Smooth muscle cell (in vitro differentiated cells): ENCODE measurements at regions not wholly inside any gene's neighbourhood (a gene's known extent, or its start where the extent isn't known, plus 50 kb on each side); places are given as distances from the start of the nearest gene placed in this dataset.

Source experiments
- DNase-seq: peaks from one replicate; lab custom pipeline; 2025; ENCODE audit not compliant: unreplicated experiment; lab: John Stamatoyannopoulos, UW
- H2AFZ ChIP-seq: fragments of 200-600 bp; sonication (generic); 2 replicates; pipeline ENCODE4 v1.6.0; 2016; ENCODE audit warnings: antibody characterized with exemption, low read depth, mild to moderate bottlenecking
- H3F3A ChIP-seq: fragments of 200-600 bp; sonication (generic); 2 replicates; pipeline ENCODE4 v1.6.0; 2017; ENCODE audit warnings: antibody characterized with exemption, low read depth
- H3K27ac ChIP-seq: fragments of 200-600 bp; sonication (generic); 2 replicates; pipeline ENCODE4 v1.5.1; 2016; ENCODE audit warnings: low read depth, mild to moderate bottlenecking
- H3K27me3 ChIP-seq: fragments of 200-600 bp; sonication (generic); 2 replicates; pipeline ENCODE4 v1.6.1; 2016; ENCODE audit warnings: low read depth, mild to moderate bottlenecking
- H3K36me3 ChIP-seq: fragments of 200-600 bp; sonication (generic); 2 replicates; pipeline ENCODE4 v1.5.1; 2016; ENCODE audit warnings: low read depth
- H3K4me1 ChIP-seq: fragments of 200-600 bp; sonication (generic); 2 replicates; pipeline ENCODE4 v1.5.1; 2016; ENCODE audit warnings: low read depth
- H3K4me2 ChIP-seq: fragments of 200-600 bp; sonication (generic); 2 replicates; pipeline ENCODE4 v1.6.0; 2016; ENCODE audit warnings: mild to moderate bottlenecking
- H3K4me3 ChIP-seq: fragments of 200-600 bp; sonication (generic); 2 replicates; pipeline ENCODE4 v1.5.1; 2016; ENCODE audit warnings: mild to moderate bottlenecking
- H3K79me2 ChIP-seq: fragments of 200-600 bp; sonication (generic); 2 replicates; pipeline ENCODE4 v1.6.0; 2016; ENCODE audit warnings: low read depth, mild to moderate bottlenecking
- H3K9ac ChIP-seq: fragments of 200-600 bp; sonication (generic); 2 replicates; pipeline ENCODE4 v1.6.0; 2016; ENCODE audit warnings: low read depth
- H3K9me3 ChIP-seq: fragments of 200-600 bp; sonication (generic); replicated peaks from 2 replicates; pipeline ENCODE4 v1.5.1; 2016; ENCODE audit warnings: low read depth
- H4K20me1 ChIP-seq: fragments of 200-600 bp; sonication (generic); 2 replicates; pipeline ENCODE4 v1.6.0; 2016; ENCODE audit warnings: low read depth
- CTCF ChIP-seq: fragments of 200-600 bp; sonication (generic); IDR thresholded peaks from 2 replicates; pipeline ENCODE4 v1.5.1; 2017; ENCODE audit warnings: borderline replicate concordance, mild to moderate bottlenecking, antibody characterized with exemption; ENCODE audit not compliant: insufficient read depth, poor library complexity, severe bottlenecking
- WGBS: methylation state at CpG from one replicate; pipeline ENCODE4 v1.1.7; 2016; ENCODE audit warnings: low lambda C conversion rate; 5-methylcytosine and 5-hydroxymethylcytosine counted together

DNA sequence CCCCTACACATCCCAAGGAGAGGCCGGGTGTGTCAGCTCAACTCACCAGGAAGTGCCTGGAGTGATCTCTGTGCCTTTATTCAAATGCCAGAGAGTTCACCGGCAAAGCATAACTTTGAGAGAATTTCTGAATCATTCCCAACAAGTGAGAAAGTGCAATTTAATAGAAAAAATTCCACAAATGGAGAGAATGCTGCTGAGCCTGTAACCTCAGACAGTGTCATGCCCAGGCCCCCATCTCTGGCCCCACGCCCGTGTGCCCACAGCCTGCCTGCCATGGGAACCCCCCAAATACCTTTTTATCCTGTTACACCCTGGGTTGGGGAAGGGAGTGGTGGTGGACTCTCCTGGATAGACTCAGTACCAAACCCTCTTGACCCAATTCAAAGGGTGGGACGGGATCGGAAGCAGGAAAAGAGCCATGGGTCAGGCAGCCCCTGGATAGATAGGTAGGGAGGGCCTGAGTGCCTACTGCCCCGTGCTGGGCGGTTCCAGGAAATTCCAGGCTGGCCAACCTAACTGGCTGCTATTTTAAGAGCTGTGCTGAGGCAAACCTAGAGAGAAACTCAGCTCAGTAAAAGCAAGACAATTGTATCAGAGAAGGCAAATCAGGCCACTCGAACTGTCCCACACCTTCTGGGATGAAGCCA, 179.0 kb upstream of the FOXA2 start:
- Histone ChIP-seq H3K27me3 (no peaks in the 10 kb centered on the region), H3F3A (no peaks in the 10 kb centered on the region), H3K36me3 (no peaks in the 10 kb centered on the region), H3K4me3 (no peak overlapping the region), H3K79me2 (no peaks in the 10 kb centered on the region), H3K9me3 (no peaks in the 10 kb centered on the region), H3K4me2 (peak overlapping the region; percentile 13), H2AFZ (peak overlapping the region; percentile 43), H4K20me1 (no peaks in the 10 kb centered on the region), H3K9ac (no peak overlapping the region), H3K27ac (peak overlapping the region; percentile 35), H3K4me1 (peaks cover 6% of the 10 kb centered on the region)
- TF ChIP-seq CTCF, result no peak
- no peak for DNase-seq
- 63% methylated on average over 9 of the region's 9 CpGs for WGBS

GRCh38 chr20:22768266-22769178, 184.2 kb upstream of the FOXA2 start:
- no peaks in the 10 kb centered on the region for H4K20me1 ChIP-seq
- H3K9ac ChIP-seq, result no peak overlapping the region
- no peaks in the 10 kb centered on the region for H3F3A ChIP-seq
- H3K36me3 ChIP-seq, result no peaks in the 10 kb centered on the region
- no peaks in the 10 kb centered on the region for H3K9me3 ChIP-seq
- TF ChIP-seq CTCF, result no peak
- no peak overlapping the region for H2AFZ ChIP-seq
- no peak overlapping the region for H3K4me2 ChIP-seq
- no peak for DNase-seq
- 48% methylated on average over 11 of the region's 11 CpGs for WGBS
- no peaks in the 10 kb centered on the region for H3K79me2 ChIP-seq
- H3K4me3 ChIP-seq, result no peak overlapping the region
- H3K27me3 ChIP-seq, result no peaks in the 10 kb centered on the region
- H3K27ac ChIP-seq, result peak overlapping the region; percentile 7
- H3K4me1 ChIP-seq, result peaks cover 15% of the 10 kb centered on the region

GRCh38 chr20:22770241-22770800, 185.9 kb upstream of the FOXA2 start:
- H3K4me1 ChIP-seq, result peaks cover 15% of the 10 kb centered on the region
- H3K36me3 ChIP-seq, result no peaks in the 10 kb centered on the region
- no peak overlapping the region for H2AFZ ChIP-seq
- H3K27ac ChIP-seq, result no peak overlapping the region
- H3K9ac ChIP-seq, result no peak overlapping the region
- no peaks in the 10 kb centered on the region for H3K79me2 ChIP-seq
- no peak for TF ChIP-seq CTCF
- no peaks in the 10 kb centered on the region for H4K20me1 ChIP-seq
- H3K4me2 ChIP-seq, result no peak overlapping the region
- H3K4me3 ChIP-seq, result no peak overlapping the region
- H3F3A ChIP-seq, result no peaks in the 10 kb centered on the region
- H3K27me3 ChIP-seq, result no peaks in the 10 kb centered on the region
- no peak for DNase-seq
- no peaks in the 10 kb centered on the region for H3K9me3 ChIP-seq
